ENCODE measurements at regions not wholly inside any gene's neighbourhood (a gene's known extent, or its start where the extent isn't known, plus 50 kb on each side); places are given as distances from the start of the nearest gene placed in this dataset.

DNA sequence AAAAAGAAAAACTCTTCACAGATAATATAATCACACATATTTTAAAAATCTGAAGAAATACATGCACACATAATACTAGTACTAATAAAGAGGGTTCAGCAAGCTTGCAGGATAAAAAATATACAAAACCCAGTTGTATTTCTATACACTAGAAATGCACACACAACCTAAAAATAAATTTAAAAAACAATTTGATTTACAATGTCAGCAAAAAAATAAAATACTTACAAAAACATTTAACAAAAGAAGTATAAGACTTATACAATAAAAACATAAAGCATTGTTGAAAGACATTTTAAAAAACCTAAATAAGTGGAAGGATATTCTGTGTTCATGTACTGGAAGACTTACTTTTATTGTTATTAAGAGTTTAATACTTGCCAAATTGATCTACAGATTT, 81.7 kb upstream of the ALK start:
- Mint-ChIP-seq H3K9me3 (peaks cover 15% of the 10 kb centered on the region), H3K4me3 (no peak overlapping the region), H3K27ac (no peak overlapping the region), H3K36me3 (no peaks in the 10 kb centered on the region), H3K4me1 (no peaks in the 10 kb centered on the region), H3K27me3 (ENCODE audit: low read depth) (no peaks in the 10 kb centered on the region)
- ChIA-PET CTCF (no interaction called here), POLR2A (no interaction called here)
- TF ChIP-seq ZBTB21 (CRISPR knock-in tag; IDR thresholded peaks at IDR 0.05; ENCODE audit: borderline replicate concordance), result no peak
- TF ChIP-seq, protein P1, sequence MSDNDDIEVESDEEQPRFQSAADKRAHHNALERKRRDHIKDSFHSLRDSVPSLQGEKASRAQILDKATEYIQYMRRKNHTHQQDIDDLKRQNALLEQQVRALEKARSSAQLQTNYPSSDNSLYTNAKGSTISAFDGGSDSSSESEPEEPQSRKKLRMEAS (CRISPR knock-in tag; IDR thresholded peaks at IDR 0.05), result no peak
- no peak for TF ChIP-seq ZNF121 (CRISPR knock-in tag; IDR thresholded peaks at IDR 0.05)
- TF ChIP-seq ATF3 (CRISPR knock-in tag; conservative IDR thresholded peaks at IDR 0.05), result no peak
- TF ChIP-seq ZNF263 (CRISPR knock-in tag; IDR thresholded peaks at IDR 0.05; ENCODE audit: low read depth), result no peak
- no peak for TF ChIP-seq GABPB1 (CRISPR knock-in tag; IDR thresholded peaks at IDR 0.05)
- ATAC-seq (no peak), DNase-seq (ENCODE audit: low spot score) (no peak)

DNA sequence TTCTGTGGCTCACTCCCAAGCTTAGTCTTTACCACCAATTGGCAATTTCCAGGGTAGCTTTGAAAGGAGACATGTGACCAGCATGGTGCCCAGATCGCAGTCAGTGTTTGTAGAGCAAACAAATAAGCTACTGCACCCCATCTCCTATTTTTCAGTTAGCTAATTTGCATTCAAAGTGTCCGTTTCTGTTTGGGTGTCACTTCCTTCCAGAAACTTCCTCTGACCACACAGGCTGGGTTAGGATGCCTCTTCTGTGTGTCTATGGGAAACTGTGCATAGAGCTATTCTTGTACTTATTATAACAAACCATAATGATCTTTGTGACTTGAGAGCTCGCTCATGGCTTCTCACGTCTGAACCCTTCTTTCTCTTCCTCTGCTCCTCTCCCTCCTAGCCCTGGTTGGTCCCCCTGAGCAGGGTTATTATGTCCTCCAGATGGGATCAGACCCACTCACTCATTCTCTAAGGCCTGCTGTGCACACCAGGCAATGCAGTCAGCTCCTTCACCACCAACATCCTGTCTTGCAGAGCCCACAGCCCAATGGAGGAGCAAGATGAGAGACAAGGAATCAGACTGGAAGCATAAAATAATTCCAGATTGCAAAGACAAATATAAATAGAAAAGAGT, 101.2 kb upstream of the ALK start:
- Mint-ChIP-seq H3K4me3 (no peak overlapping the region), H3K4me1 (0 out of 2 replicates have a peak, but pooled peaks cover 8% of the 10 kb centered on the region), H3K36me3 (no peaks in the 10 kb centered on the region), H3K9me3 (no peaks in the 10 kb centered on the region), H3K27ac (no peak overlapping the region), H3K27me3 (ENCODE audit: low read depth) (no peaks in the 10 kb centered on the region)
- CTCF ChIA-PET, result interaction anchor here (5.3 kb wide), 1 partner anchor 101 kb away, joined by 71 read pairs; the partner anchor contains the start of gene ALK
- TF ChIP-seq, protein P2, sequence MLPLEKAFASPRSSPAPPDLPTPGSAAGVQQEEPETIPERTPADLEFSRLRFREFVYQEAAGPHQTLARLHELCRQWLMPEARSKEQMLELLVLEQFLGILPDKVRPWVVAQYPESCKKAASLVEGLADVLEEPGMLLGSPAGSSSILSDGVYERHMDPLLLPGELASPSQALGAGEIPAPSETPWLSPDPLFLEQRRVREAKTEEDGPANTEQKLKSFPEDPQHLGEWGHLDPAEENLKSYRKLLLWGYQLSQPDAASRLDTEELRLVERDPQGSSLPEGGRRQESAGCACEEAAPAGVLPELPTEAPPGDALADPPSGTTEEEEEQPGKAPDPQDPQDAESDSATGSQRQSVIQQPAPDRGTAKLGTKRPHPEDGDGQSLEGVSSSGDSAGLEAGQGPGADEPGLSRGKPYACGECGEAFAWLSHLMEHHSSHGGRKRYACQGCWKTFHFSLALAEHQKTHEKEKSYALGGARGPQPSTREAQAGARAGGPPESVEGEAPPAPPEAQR (CRISPR knock-in tag; IDR thresholded peaks at IDR 0.05), result no peak
- no peak for TF ChIP-seq ZNF219 (CRISPR knock-in tag; IDR thresholded peaks at IDR 0.05; ENCODE audit: borderline replicate concordance)
- TF ChIP-seq ZNF512 (CRISPR knock-in tag; IDR thresholded peaks at IDR 0.05; ENCODE audit: borderline replicate concordance), result no peak
- no peak for TF ChIP-seq TEAD4 (CRISPR knock-in tag; IDR thresholded peaks at IDR 0.05)
- TF ChIP-seq CREM (CRISPR knock-in tag; IDR thresholded peaks at IDR 0.05), result no peak
- TF ChIP-seq TP53 (CRISPR knock-in tag; IDR thresholded peaks at IDR 0.05), result no peak
- no peak for TF ChIP-seq TCF7 (CRISPR knock-in tag; IDR thresholded peaks at IDR 0.05; ENCODE audit: low read depth)
- no peak for TF ChIP-seq ZNF425 (CRISPR knock-in tag; conservative IDR thresholded peaks at IDR 0.05)
- TF ChIP-seq NFYB (CRISPR knock-in tag; conservative IDR thresholded peaks at IDR 0.05; ENCODE audit: low read depth), result no peak
- no peak for TF ChIP-seq USF2 (CRISPR knock-in tag; IDR thresholded peaks at IDR 0.05)
- TF ChIP-seq NR1H2 (CRISPR knock-in tag; IDR thresholded peaks at IDR 0.05), result no peak
- no peak for TF ChIP-seq ZNF121 (CRISPR knock-in tag; IDR thresholded peaks at IDR 0.05)
- no peak for TF ChIP-seq EMX1 (CRISPR knock-in tag; IDR thresholded peaks at IDR 0.05)
- TF ChIP-seq, protein P1 (CRISPR knock-in tag; IDR thresholded peaks at IDR 0.05), result no peak
- TF ChIP-seq ATF3 (CRISPR knock-in tag; conservative IDR thresholded peaks at IDR 0.05), result no peak
- no peak for TF ChIP-seq ZNF138 (CRISPR knock-in tag; conservative IDR thresholded peaks at IDR 0.05)
- no peak for TF ChIP-seq ZNF317 (CRISPR knock-in tag; IDR thresholded peaks at IDR 0.05; ENCODE audit: borderline replicate concordance, low read depth)
- no peak for TF ChIP-seq E2F1 (CRISPR knock-in tag; IDR thresholded peaks at IDR 0.05)
- no peak for TF ChIP-seq IRF2 (CRISPR knock-in tag; IDR thresholded peaks at IDR 0.05; ENCODE audit: borderline replicate concordance, low read depth)
- DNase-seq (ENCODE audit: low spot score), result no peak
- POLR2A ChIA-PET, result no interaction called here
- no peak for ATAC-seq

Measured in WTC11 (cell line).